ENCODE measurements at regions not wholly inside any gene's neighbourhood (a gene's known extent, or its start where the extent isn't known, plus 50 kb on each side); places are given as distances from the start of the nearest gene placed in this dataset.

DNA sequence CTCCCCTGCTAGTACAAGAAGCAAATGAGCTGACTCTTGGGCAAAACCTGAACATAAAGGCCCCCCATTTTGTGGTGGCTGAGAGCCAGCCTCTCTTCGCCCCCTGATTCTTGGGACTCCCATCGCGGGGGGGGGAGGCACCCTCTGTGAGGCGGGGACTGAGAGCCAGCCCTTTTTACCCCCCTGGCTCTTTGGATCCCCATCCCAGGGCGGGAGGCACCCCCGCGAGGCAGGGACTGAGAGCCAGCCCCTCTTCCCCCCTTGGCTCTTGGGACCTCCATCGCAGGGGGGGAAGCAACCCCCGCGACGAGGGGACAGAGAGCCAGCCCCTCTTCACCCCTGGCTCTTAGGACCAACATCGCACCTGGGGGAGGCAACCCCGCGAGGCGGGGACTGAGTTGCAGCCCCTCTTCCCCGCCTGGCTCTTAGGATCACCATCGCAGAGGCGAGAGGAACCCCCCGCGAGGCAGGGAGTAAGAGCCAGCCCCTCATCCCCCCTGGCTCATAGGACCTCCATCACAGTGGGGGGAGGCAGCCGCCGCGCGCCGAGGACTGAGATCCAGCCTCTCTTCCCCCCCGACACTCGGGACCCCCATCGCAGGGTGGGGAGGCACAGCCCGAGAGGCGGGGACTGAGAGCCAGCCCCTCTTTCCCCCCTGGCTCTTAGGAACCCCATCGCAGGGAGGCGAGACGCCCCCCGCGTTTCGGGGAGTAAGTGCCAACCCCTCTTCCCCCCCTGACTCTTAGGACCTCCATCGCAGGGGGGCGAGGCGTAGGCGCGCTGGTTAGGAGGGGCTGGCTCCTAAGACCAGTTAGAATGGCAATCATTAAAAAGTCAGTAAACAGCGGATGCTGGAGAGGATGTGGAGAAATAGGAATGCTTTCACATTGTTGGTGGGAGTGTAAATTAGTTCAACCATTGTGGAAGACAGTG, 2428.4 kb upstream of the PCDH20 start:
- TF ChIP-seq RAD21 (IDR thresholded peaks at IDR 0.05; ENCODE audit: low read depth): no peak
- TF ChIP-seq CBX3 (IDR thresholded peaks at IDR 0.05; ENCODE audit: low read depth): no peak
- TF ChIP-seq POLR2AphosphoS5 (IDR thresholded peaks at IDR 0.05; ENCODE audit: low read depth, low read length): no peak
- TF ChIP-seq, protein P1, sequence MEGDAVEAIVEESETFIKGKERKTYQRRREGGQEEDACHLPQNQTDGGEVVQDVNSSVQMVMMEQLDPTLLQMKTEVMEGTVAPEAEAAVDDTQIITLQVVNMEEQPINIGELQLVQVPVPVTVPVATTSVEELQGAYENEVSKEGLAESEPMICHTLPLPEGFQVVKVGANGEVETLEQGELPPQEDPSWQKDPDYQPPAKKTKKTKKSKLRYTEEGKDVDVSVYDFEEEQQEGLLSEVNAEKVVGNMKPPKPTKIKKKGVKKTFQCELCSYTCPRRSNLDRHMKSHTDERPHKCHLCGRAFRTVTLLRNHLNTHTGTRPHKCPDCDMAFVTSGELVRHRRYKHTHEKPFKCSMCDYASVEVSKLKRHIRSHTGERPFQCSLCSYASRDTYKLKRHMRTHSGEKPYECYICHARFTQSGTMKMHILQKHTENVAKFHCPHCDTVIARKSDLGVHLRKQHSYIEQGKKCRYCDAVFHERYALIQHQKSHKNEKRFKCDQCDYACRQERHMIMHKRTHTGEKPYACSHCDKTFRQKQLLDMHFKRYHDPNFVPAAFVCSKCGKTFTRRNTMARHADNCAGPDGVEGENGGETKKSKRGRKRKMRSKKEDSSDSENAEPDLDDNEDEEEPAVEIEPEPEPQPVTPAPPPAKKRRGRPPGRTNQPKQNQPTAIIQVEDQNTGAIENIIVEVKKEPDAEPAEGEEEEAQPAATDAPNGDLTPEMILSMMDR (IDR thresholded peaks at IDR 0.05 in 2 of 3, conservative IDR thresholded peaks at IDR 0.05 in 1 of 3; ENCODE audit: borderline replicate concordance in 1 of 3, insufficient read depth in 1 of 3, low read depth in 2 of 3, low read length in 2 of 3): no peak
- TF ChIP-seq, protein P2, sequence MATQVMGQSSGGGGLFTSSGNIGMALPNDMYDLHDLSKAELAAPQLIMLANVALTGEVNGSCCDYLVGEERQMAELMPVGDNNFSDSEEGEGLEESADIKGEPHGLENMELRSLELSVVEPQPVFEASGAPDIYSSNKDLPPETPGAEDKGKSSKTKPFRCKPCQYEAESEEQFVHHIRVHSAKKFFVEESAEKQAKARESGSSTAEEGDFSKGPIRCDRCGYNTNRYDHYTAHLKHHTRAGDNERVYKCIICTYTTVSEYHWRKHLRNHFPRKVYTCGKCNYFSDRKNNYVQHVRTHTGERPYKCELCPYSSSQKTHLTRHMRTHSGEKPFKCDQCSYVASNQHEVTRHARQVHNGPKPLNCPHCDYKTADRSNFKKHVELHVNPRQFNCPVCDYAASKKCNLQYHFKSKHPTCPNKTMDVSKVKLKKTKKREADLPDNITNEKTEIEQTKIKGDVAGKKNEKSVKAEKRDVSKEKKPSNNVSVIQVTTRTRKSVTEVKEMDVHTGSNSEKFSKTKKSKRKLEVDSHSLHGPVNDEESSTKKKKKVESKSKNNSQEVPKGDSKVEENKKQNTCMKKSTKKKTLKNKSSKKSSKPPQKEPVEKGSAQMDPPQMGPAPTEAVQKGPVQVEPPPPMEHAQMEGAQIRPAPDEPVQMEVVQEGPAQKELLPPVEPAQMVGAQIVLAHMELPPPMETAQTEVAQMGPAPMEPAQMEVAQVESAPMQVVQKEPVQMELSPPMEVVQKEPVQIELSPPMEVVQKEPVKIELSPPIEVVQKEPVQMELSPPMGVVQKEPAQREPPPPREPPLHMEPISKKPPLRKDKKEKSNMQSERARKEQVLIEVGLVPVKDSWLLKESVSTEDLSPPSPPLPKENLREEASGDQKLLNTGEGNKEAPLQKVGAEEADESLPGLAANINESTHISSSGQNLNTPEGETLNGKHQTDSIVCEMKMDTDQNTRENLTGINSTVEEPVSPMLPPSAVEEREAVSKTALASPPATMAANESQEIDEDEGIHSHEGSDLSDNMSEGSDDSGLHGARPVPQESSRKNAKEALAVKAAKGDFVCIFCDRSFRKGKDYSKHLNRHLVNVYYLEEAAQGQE (IDR thresholded peaks at IDR 0.05; ENCODE audit: low read depth): no peak
- TF ChIP-seq POLR2A (IDR thresholded peaks at IDR 0.05; ENCODE audit: borderline replicate concordance, extremely low read depth, insufficient read depth, insufficient read length): no peak
- no peak for TF ChIP-seq EZH2phosphoT487 (IDR thresholded peaks at IDR 0.05; ENCODE audit: borderline replicate concordance)
- TF ChIP-seq EZH2 (IDR thresholded peaks at IDR 0.05): no peak
- no peak for TF ChIP-seq ZNF274 (IDR thresholded peaks at IDR 0.05; ENCODE audit: low read depth, low read length)
- TF ChIP-seq SIN3A (IDR thresholded peaks at IDR 0.05; ENCODE audit: low read depth): no peak
- TF ChIP-seq TCF7L2 (IDR thresholded peaks at IDR 0.05; ENCODE audit: borderline replicate concordance, extremely low read depth, insufficient read depth, insufficient read length): no peak
- TF ChIP-seq YY1 (IDR thresholded peaks at IDR 0.05; ENCODE audit: extremely low read depth, insufficient replicate concordance, low read depth, low read length): no peak

Data from HCT116 (cell line).